ENCODE measurements at regions not wholly inside any gene's neighbourhood (a gene's known extent, or its start where the extent isn't known, plus 50 kb on each side); places are given as distances from the start of the nearest gene placed in this dataset.
"Not testable (repeated sequence)": the region's sequence is repeated elsewhere in the genome, so short reads cannot be mapped to it uniquely, and the experiment has no call there.

- no peak overlapping the region for H3K4me3 Mint-ChIP-seq
- no peak for TF ChIP-seq CTCF (IDR thresholded peaks at IDR 0.05; ENCODE audit: unreplicated experiment)
- no peaks in the 10 kb centered on the region for H3K9me3 Mint-ChIP-seq
- H3K27ac Mint-ChIP-seq: no peak overlapping the region
- no peaks in the 10 kb centered on the region for H3K36me3 Mint-ChIP-seq
- no peak for DNase-seq (ENCODE audit: low spot score in 2 of 2, unreplicated experiment in 2 of 2)
- no peaks in the 10 kb centered on the region for H3K27me3 Mint-ChIP-seq (ENCODE audit: low read depth)
- no peaks in the 10 kb centered on the region for H3K4me1 Mint-ChIP-seq
Observed at GRCh38 chr6:115485400-115485799, 575.3 kb downstream of the FRK start.

- H3K27me3 Mint-ChIP-seq (ENCODE audit: low read depth); H3K4me3 Mint-ChIP-seq; H3K4me1 Mint-ChIP-seq; DNase-seq (ENCODE audit: low spot score in 2 of 2, unreplicated experiment in 2 of 2); H3K27ac Mint-ChIP-seq; H3K36me3 Mint-ChIP-seq: not testable (repeated sequence)
- peaks cover 22% of the 10 kb centered on the region for H3K9me3 Mint-ChIP-seq
Observed at GRCh38 chr6:115480543-115480942, 580.1 kb downstream of the FRK start.

GRCh38 chr6:115474443-115475041 is 586.1 kb downstream of the FRK start:
- Mint-ChIP-seq H3K4me1 (no peaks in the 10 kb centered on the region), H3K36me3 (no peaks in the 10 kb centered on the region), H3K27ac (no peak overlapping the region), H3K27me3 (ENCODE audit: low read depth) (no peaks in the 10 kb centered on the region), H3K4me3 (no peak overlapping the region), H3K9me3 (peaks cover 19% of the 10 kb centered on the region)
- TF ChIP-seq CTCF (IDR thresholded peaks at IDR 0.05; ENCODE audit: unreplicated experiment): no peak
- no peak for DNase-seq (ENCODE audit: low spot score in 2 of 2, unreplicated experiment in 2 of 2)

- peaks cover 22% of the 10 kb centered on the region for H3K9me3 Mint-ChIP-seq
- no peak for DNase-seq (ENCODE audit: low spot score in 2 of 2, unreplicated experiment in 2 of 2)
- TF ChIP-seq CTCF (IDR thresholded peaks at IDR 0.05; ENCODE audit: unreplicated experiment): no peak
- H3K4me3 Mint-ChIP-seq: no peak overlapping the region
- H3K27me3 Mint-ChIP-seq (ENCODE audit: low read depth): no peaks in the 10 kb centered on the region
- H3K36me3 Mint-ChIP-seq: no peaks in the 10 kb centered on the region
- H3K4me1 Mint-ChIP-seq: no peaks in the 10 kb centered on the region
- no peak overlapping the region for H3K27ac Mint-ChIP-seq
Observed at GRCh38 chr6:115468272-115469005, 592.3 kb downstream of the FRK start.

GRCh38 chr6:115467726-115468125 is 593.0 kb downstream of the FRK start:
- no peak overlapping the region for H3K4me3 Mint-ChIP-seq
- no peaks in the 10 kb centered on the region for H3K4me1 Mint-ChIP-seq
- H3K9me3 Mint-ChIP-seq: peaks cover 26% of the 10 kb centered on the region
- no peak for TF ChIP-seq CTCF (IDR thresholded peaks at IDR 0.05; ENCODE audit: unreplicated experiment)
- H3K27ac Mint-ChIP-seq: no peak overlapping the region
- DNase-seq (ENCODE audit: low spot score in 2 of 2, unreplicated experiment in 2 of 2): no peak
- no peaks in the 10 kb centered on the region for H3K27me3 Mint-ChIP-seq (ENCODE audit: low read depth)
- no peaks in the 10 kb centered on the region for H3K36me3 Mint-ChIP-seq

GRCh38 chr6:115460913-115461312 is 599.8 kb downstream of the FRK start:
- Mint-ChIP-seq H3K4me3 (no peak overlapping the region), H3K9me3 (peaks cover 14% of the 10 kb centered on the region), H3K27me3 (ENCODE audit: low read depth) (no peaks in the 10 kb centered on the region), H3K4me1 (no peaks in the 10 kb centered on the region), H3K36me3 (no peaks in the 10 kb centered on the region), H3K27ac (no peak overlapping the region)
- TF ChIP-seq CTCF (IDR thresholded peaks at IDR 0.05; ENCODE audit: unreplicated experiment): no peak
- no peak for DNase-seq (ENCODE audit: low spot score in 2 of 2, unreplicated experiment in 2 of 2)

All from mesothelial cell of epicardium (in vitro differentiated cells).